ENCODE measurements at regions not wholly inside any gene's neighbourhood (a gene's known extent, or its start where the extent isn't known, plus 50 kb on each side); places are given as distances from the start of the nearest gene placed in this dataset.

DNA sequence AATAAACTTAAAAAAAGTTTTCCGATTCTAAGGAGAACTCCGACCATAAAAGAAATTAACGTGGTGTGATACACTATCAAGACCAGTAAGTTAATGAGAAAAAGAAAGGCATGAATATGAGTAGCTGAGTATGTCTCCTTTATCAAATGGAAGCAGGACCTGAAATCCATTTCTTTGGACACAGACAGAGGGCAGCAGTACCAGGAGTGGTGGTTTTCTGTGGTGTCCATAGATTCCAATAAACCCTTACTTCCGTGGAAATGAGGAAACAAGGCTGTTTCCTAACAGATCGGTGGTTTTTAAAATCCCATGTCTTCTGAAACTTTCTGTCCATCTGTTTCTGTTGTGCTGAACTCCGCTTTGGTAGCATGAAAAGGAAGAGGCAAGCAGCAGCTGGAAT lies 128.5 kb upstream of the TSPAN5 start:
- H3K4me2 ChIP-seq: no peak overlapping the region
- H3K36me3 ChIP-seq (ENCODE audit: low read depth): no peaks in the 10 kb centered on the region
- POLR2A ChIA-PET (ENCODE audit: unreplicated experiment): no interaction called here
- H3K4me1 ChIP-seq (replicated peaks; ENCODE audit: insufficient read depth): no peaks in the 10 kb centered on the region
- intact Hi-C loops (cut with micrococcal nuclease; ENCODE audit: unreplicated experiment): no loop called here
- BruUV-seq (replicated peaks): no TSS peak
- H4K20me1 ChIP-seq (ENCODE audit: insufficient read depth): no peaks in the 10 kb centered on the region
- no peaks in the 10 kb centered on the region for H3K79me2 ChIP-seq (ENCODE audit: low read depth)
- no peaks in the 10 kb centered on the region for H3K27me3 ChIP-seq (ENCODE audit: insufficient read depth, low read depth)
- H3F3A ChIP-seq (ENCODE audit: insufficient read depth, low read depth): no peaks in the 10 kb centered on the region
- H3K27ac ChIP-seq: no peak overlapping the region
- no peaks in the 10 kb centered on the region for H3K9me2 ChIP-seq (ENCODE audit: insufficient read depth)
- H2AFZ ChIP-seq: no peak overlapping the region
- DNase-seq: no peak
- H3K9me3 ChIP-seq (ENCODE audit: insufficient read depth, low read depth): no peaks in the 10 kb centered on the region
- CTCF ChIA-PET: no interaction called here
- no peak overlapping the region for H3K4me3 ChIP-seq
- TF ChIP-seq, protein P1, sequence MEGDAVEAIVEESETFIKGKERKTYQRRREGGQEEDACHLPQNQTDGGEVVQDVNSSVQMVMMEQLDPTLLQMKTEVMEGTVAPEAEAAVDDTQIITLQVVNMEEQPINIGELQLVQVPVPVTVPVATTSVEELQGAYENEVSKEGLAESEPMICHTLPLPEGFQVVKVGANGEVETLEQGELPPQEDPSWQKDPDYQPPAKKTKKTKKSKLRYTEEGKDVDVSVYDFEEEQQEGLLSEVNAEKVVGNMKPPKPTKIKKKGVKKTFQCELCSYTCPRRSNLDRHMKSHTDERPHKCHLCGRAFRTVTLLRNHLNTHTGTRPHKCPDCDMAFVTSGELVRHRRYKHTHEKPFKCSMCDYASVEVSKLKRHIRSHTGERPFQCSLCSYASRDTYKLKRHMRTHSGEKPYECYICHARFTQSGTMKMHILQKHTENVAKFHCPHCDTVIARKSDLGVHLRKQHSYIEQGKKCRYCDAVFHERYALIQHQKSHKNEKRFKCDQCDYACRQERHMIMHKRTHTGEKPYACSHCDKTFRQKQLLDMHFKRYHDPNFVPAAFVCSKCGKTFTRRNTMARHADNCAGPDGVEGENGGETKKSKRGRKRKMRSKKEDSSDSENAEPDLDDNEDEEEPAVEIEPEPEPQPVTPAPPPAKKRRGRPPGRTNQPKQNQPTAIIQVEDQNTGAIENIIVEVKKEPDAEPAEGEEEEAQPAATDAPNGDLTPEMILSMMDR (conservative IDR thresholded peaks at IDR 0.05): no peak; the same call in 1 of the 2 replicates
- no peak for TF ChIP-seq EZH2 (IDR thresholded peaks at IDR 0.05; ENCODE audit: low read depth)

DNA sequence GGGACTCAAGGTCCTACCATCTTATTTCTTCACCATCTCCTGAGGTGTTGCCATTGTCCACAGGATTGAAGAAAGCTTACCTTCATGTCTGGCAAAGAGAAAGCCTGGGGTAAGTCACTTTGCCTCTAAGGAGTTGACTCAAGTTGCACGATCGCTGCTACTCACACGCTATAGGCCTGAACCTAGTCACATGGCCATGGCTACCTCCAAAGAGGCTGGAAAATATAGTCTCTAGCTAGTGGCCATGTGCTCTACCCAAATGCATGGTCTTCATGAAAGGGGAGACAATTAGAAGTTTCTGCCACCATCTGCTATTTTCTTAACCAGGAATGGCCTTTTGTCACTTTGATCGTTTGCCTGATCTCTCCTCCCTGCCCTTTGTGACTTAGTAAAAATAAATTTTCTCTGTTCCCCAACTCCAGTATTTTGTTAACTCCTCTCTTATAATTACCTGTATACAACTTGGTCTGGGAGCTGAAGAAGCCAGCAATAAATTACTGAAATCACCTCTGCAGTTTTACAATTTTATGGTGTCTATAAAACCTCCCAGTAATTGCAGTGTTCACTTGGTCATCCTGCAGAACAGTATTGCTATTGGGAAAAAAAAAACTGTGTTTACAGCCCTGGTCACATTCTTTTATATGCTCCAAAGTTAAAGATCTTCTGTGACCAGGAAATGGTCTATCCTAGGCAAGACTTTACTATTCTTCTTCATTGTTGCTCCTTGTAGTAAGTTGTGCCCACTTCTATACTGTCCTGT lies 126.7 kb upstream of the TSPAN5 start:
- Histone ChIP-seq H3K9me2 (ENCODE audit: insufficient read depth) (no peaks in the 10 kb centered on the region), H4K20me1 (ENCODE audit: insufficient read depth) (no peaks in the 10 kb centered on the region), H3K9me3 (ENCODE audit: insufficient read depth, low read depth) (no peaks in the 10 kb centered on the region), H3K79me2 (ENCODE audit: low read depth) (no peaks in the 10 kb centered on the region), H3K4me1 (replicated peaks; ENCODE audit: insufficient read depth) (no peaks in the 10 kb centered on the region), H3K27me3 (ENCODE audit: insufficient read depth, low read depth) (no peaks in the 10 kb centered on the region), H3F3A (ENCODE audit: insufficient read depth, low read depth) (no peaks in the 10 kb centered on the region), H3K4me2 (no peak overlapping the region), H3K36me3 (ENCODE audit: low read depth) (no peaks in the 10 kb centered on the region), H3K27ac (no peak overlapping the region), H2AFZ (no peak overlapping the region), H3K4me3 (no peak overlapping the region)
- ChIA-PET CTCF (no interaction called here), POLR2A (ENCODE audit: unreplicated experiment) (no interaction called here)
- no TSS peak for BruUV-seq (replicated peaks)
- TF ChIP-seq, protein P1 (conservative IDR thresholded peaks at IDR 0.05): no peak
- no peak for TF ChIP-seq EZH2 (IDR thresholded peaks at IDR 0.05; ENCODE audit: low read depth)
- intact Hi-C loops (cut with micrococcal nuclease; ENCODE audit: unreplicated experiment): no loop called here
- DNase-seq: no peak

DNA sequence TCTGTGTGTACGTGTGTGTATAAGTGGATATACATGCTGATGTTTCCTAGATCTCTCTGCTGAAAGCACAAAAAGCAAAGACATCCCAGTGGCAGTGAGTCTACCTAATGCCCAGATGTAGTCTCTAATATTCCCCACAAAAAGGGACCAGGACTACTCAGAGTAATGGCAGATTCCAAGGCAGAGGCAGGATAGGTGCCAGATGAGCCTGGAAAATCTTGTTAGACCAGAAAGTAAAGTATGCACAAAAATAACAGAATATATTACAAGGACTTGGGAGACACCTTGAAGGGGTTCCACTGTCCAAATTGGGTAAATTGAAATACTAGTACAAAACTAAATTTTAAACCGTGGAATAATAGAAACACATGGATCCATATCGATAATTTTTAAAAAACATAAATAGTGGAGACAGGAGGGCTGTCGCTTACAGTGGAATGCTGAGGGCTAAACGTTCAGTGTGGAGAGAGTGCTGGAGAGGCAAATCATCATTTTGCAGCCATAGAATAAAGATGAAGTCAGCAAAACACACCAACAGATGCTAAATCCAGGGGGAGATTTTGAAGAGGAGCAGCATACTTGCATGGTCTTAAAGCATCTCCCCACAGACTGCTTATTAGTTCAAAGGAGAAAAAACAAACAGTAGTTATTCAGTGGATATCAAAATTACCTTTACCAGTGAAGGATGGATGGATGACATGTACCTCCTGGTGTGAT lies 123.4 kb upstream of the TSPAN5 start:
- no peak overlapping the region for H3K4me3 ChIP-seq
- no peak overlapping the region for H2AFZ ChIP-seq
- H3K4me2 ChIP-seq: no peak overlapping the region
- H3K27me3 ChIP-seq (ENCODE audit: insufficient read depth, low read depth): no peaks in the 10 kb centered on the region
- no peak for DNase-seq
- H3F3A ChIP-seq (ENCODE audit: insufficient read depth, low read depth): 0 out of 2 replicates have a peak, but pooled peaks cover 8% of the 10 kb centered on the region
- 0 out of 2 replicates have a peak, but pooled peaks cover under 1% of the 10 kb centered on the region for H3K9me3 ChIP-seq (ENCODE audit: insufficient read depth, low read depth)
- no peak for TF ChIP-seq EZH2 (IDR thresholded peaks at IDR 0.05; ENCODE audit: low read depth)
- TF ChIP-seq, protein P1 (conservative IDR thresholded peaks at IDR 0.05): no peak
- no TSS peak for BruUV-seq (replicated peaks)
- no peak overlapping the region for H3K27ac ChIP-seq
- H3K79me2 ChIP-seq (ENCODE audit: low read depth): no peaks in the 10 kb centered on the region
- POLR2A ChIA-PET (ENCODE audit: unreplicated experiment): no interaction called here
- H4K20me1 ChIP-seq (ENCODE audit: insufficient read depth): no peaks in the 10 kb centered on the region
- peaks cover 18% of the 10 kb centered on the region for H3K4me1 ChIP-seq (replicated peaks; ENCODE audit: insufficient read depth)
- CTCF ChIA-PET: no interaction called here
- no peaks in the 10 kb centered on the region for H3K9me2 ChIP-seq (ENCODE audit: insufficient read depth)
- intact Hi-C loops (cut with micrococcal nuclease; ENCODE audit: unreplicated experiment): no loop called here
- no peaks in the 10 kb centered on the region for H3K36me3 ChIP-seq (ENCODE audit: low read depth)

Measured in PC-9 (cell line).